ENCODE measurements at regions not wholly inside any gene's neighbourhood (a gene's known extent, or its start where the extent isn't known, plus 50 kb on each side); places are given as distances from the start of the nearest gene placed in this dataset.

DNA sequence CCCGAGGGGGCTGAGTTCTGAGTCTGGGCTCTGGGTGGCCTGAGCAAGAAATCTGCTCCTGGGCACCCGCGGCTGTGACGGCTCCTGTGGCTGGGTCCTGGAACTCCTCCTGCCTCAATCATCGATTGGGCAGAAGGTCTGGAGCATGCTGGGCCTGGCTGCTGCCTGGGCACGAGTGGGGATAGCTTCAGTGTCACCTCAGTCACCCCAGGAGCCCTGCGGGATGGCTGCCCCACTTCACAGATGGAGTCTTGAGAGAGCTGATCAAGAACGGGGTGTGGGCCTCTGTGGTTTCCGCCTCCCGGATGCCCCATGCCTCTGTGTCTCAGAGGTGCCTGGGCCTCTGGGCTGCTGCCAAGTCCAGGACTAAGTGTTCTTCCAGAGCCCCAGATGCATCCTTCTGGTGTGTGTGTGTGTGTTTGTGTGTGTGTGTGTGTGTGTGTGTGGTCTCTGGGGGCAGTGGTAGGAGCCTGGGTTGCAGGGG is 185.6 kb upstream of the C14orf180 start:
- WGBS (ENCODE audit: insufficient coverage), result 10% methylated on average over 10 of the region's 10 CpGs
- TF ChIP-seq, protein P1, sequence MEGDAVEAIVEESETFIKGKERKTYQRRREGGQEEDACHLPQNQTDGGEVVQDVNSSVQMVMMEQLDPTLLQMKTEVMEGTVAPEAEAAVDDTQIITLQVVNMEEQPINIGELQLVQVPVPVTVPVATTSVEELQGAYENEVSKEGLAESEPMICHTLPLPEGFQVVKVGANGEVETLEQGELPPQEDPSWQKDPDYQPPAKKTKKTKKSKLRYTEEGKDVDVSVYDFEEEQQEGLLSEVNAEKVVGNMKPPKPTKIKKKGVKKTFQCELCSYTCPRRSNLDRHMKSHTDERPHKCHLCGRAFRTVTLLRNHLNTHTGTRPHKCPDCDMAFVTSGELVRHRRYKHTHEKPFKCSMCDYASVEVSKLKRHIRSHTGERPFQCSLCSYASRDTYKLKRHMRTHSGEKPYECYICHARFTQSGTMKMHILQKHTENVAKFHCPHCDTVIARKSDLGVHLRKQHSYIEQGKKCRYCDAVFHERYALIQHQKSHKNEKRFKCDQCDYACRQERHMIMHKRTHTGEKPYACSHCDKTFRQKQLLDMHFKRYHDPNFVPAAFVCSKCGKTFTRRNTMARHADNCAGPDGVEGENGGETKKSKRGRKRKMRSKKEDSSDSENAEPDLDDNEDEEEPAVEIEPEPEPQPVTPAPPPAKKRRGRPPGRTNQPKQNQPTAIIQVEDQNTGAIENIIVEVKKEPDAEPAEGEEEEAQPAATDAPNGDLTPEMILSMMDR (IDR thresholded peaks at IDR 0.05), result no peak
- no peak for TF ChIP-seq EZH2 (IDR thresholded peaks at IDR 0.05; ENCODE audit: borderline replicate concordance, insufficient read depth, low read depth, low read length, poor library complexity, severe bottlenecking)
- Mint-ChIP-seq H3K4me3 (peak overlapping the region; percentile 87), H3K9me3 (ENCODE audit: insufficient read depth) (peaks cover 10% of the 10 kb centered on the region), H3K27me3 (no peaks in the 10 kb centered on the region), H3K27ac (peak overlapping the region; percentile 67), H3K4me1 (peaks cover 66% of the 10 kb centered on the region)
- H3K4me1 ChIP-seq (ENCODE audit: control insufficient read depth in 2 of 2, insufficient read depth in 2 of 2, low read length in 2 of 2), result peaks cover 47 to 64% of the 10 kb centered on the region in 2 donors
- peak overlapping the region in 3 of 5 experiments; percentile 8 to 28 (median 9) for H3K4me3 ChIP-seq (ENCODE audit: control extremely low read depth in 1 of 5, extremely low read depth in 1 of 5, insufficient read depth in 1 of 5, low read depth in 2 of 5, low read length in 4 of 5)
- no peaks in the 10 kb centered on the region for H3K36me3 ChIP-seq (replicated peaks in 1 of 2; ENCODE audit: control extremely low read depth in 1 of 2, control insufficient read depth in 1 of 2, extremely low read depth in 1 of 2, insufficient read depth in 2 of 2, low read length in 1 of 2)
- peaks cover 0 to 42% (median 12%) of the 10 kb centered on the region in 3 donors for H3K9me3 ChIP-seq (ENCODE audit: control extremely low read depth in 1 of 3, control insufficient read depth in 2 of 3, insufficient read depth in 1 of 3, low read length in 2 of 3)
- peaks cover 0 to 5% (median 1%) of the 10 kb centered on the region in 4 experiments for H3K27me3 ChIP-seq (replicated peaks in 1 of 4; ENCODE audit: control extremely low read depth in 1 of 4, control insufficient read depth in 3 of 4, insufficient read depth in 4 of 4, low read length in 3 of 4)
- no peak overlapping the region for H3K27ac ChIP-seq (ENCODE audit: low read length in 2 of 2)
- H3K4me2 ChIP-seq (replicated peaks; ENCODE audit: low read depth, low read length, poor library complexity, severe bottlenecking), result peak overlapping the region; percentile 74
- no peaks in the 10 kb centered on the region for H3K79me2 ChIP-seq (ENCODE audit: control insufficient read depth, insufficient read depth, low read length)
- POLR2A ChIA-PET, result no interaction called here
- H3K9ac ChIP-seq (ENCODE audit: low read length), result peak overlapping the region; percentile 40
- peak overlapping the region; percentile 57 for H2AFZ ChIP-seq (ENCODE audit: insufficient read depth, low read depth, low read length, poor library complexity, severe bottlenecking)
- DNase-seq (peak; percentile 59), ATAC-seq (ENCODE audit: low read depth) (peak; percentile 69)
- CTCF ChIA-PET, result no interaction called here
- H4K20me1 ChIP-seq (ENCODE audit: control insufficient read depth, insufficient read depth, low read length, poor library complexity, severe bottlenecking), result no peaks in the 10 kb centered on the region
- intact Hi-C loops (cut with micrococcal nuclease), result no loop called here

DNA sequence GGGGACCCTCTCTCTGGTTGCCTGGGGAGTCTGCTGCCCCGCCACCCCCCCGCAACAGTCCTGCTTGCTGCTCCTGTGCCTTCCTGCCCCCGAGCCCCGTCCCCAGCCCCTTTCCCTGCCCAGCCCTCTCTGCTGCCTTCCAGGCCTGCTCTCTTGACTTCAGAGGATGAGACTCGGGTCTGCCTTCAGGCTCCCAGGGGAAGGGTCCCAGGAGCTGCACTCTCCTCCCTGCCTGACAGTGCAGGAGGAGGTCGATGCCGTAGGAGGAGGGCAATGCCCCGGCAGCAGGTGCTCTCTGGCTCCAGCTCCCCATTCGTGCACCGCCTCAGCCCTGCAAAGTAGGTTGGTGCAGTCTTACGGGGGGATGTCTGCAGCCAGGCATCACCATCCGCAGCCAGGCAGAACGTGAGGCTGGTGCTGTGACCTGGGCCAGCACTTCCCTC is 185.1 kb upstream of the C14orf180 start:
- ATAC-seq (ENCODE audit: low read depth) (peak; percentile 37), DNase-seq (no peak)
- WGBS (ENCODE audit: insufficient coverage), result 4% methylated on average over 13 of the region's 13 CpGs
- H3K4me3 ChIP-seq (ENCODE audit: control extremely low read depth in 1 of 5, extremely low read depth in 1 of 5, insufficient read depth in 1 of 5, low read depth in 2 of 5, low read length in 4 of 5), result peak overlapping the region in 2 of 5 experiments; percentile 12 to 28
- CTCF ChIA-PET, result no interaction called here
- peak overlapping the region; percentile 40 for H3K9ac ChIP-seq (ENCODE audit: low read length)
- peak overlapping the region; percentile 87 for H3K4me3 Mint-ChIP-seq
- peaks cover 0 to 5% (median 1%) of the 10 kb centered on the region in 4 experiments for H3K27me3 ChIP-seq (replicated peaks in 1 of 4; ENCODE audit: control extremely low read depth in 1 of 4, control insufficient read depth in 3 of 4, insufficient read depth in 4 of 4, low read length in 3 of 4)
- intact Hi-C loops (cut with micrococcal nuclease), result no loop called here
- H3K4me2 ChIP-seq (replicated peaks; ENCODE audit: low read depth, low read length, poor library complexity, severe bottlenecking), result peak overlapping the region; percentile 74
- H4K20me1 ChIP-seq (ENCODE audit: control insufficient read depth, insufficient read depth, low read length, poor library complexity, severe bottlenecking), result no peaks in the 10 kb centered on the region
- H3K4me1 Mint-ChIP-seq, result peaks cover 68% of the 10 kb centered on the region
- peak overlapping the region; percentile 20 for H2AFZ ChIP-seq (ENCODE audit: insufficient read depth, low read depth, low read length, poor library complexity, severe bottlenecking)
- no peak overlapping the region for H3K27ac ChIP-seq (ENCODE audit: low read length in 2 of 2)
- no peak for TF ChIP-seq EZH2 (IDR thresholded peaks at IDR 0.05; ENCODE audit: borderline replicate concordance, insufficient read depth, low read depth, low read length, poor library complexity, severe bottlenecking)
- TF ChIP-seq, protein P1 (IDR thresholded peaks at IDR 0.05), result no peak
- H3K36me3 ChIP-seq (replicated peaks in 1 of 2; ENCODE audit: control extremely low read depth in 1 of 2, control insufficient read depth in 1 of 2, extremely low read depth in 1 of 2, insufficient read depth in 2 of 2, low read length in 1 of 2), result no peaks in the 10 kb centered on the region
- peaks cover 10% of the 10 kb centered on the region for H3K9me3 Mint-ChIP-seq (ENCODE audit: insufficient read depth)
- no peaks in the 10 kb centered on the region for H3K27me3 Mint-ChIP-seq
- H3K4me1 ChIP-seq (ENCODE audit: control insufficient read depth in 2 of 2, insufficient read depth in 2 of 2, low read length in 2 of 2), result peaks cover 47 to 59% of the 10 kb centered on the region in 2 donors
- POLR2A ChIA-PET, result no interaction called here
- peaks cover 0 to 47% (median 12%) of the 10 kb centered on the region in 3 donors for H3K9me3 ChIP-seq (ENCODE audit: control extremely low read depth in 1 of 3, control insufficient read depth in 2 of 3, insufficient read depth in 1 of 3, low read length in 2 of 3)
- H3K27ac Mint-ChIP-seq, result peak overlapping the region; percentile 75
- no peaks in the 10 kb centered on the region for H3K79me2 ChIP-seq (ENCODE audit: control insufficient read depth, insufficient read depth, low read length)
